ENCODE measurements at regions not wholly inside any gene's neighbourhood (a gene's known extent, or its start where the extent isn't known, plus 50 kb on each side); places are given as distances from the start of the nearest gene placed in this dataset.

DNA sequence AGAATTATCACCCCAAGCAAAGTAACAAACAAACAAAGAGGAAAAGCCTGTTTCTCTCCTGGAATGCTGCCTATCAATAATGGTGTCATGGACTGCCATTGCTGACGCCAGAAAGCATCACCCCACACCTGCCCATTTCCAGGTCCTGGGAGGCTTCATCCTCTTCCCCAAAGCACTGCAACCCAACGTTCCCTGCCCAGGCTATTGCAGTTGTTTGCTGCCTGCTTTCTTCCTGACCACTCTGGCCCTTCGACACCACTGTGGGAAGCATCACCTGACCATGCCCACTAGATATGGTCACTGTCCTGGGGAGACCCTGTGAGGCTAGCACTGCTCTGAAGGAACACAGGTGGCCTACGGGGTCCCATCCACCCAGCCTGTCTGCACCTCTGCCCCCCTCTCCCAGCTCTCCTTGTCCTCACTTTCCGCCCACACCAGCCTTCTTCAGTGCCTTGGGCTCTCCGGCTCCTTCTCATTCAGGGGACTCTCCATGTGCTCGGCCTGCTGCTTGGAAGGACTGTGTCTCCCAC, 439.6 kb downstream of the GLRX3 start:
- H3K4me1 ChIP-seq (ENCODE audit: insufficient read depth, low read length, poor library complexity, severe bottlenecking) = no peaks in the 10 kb centered on the region

DNA sequence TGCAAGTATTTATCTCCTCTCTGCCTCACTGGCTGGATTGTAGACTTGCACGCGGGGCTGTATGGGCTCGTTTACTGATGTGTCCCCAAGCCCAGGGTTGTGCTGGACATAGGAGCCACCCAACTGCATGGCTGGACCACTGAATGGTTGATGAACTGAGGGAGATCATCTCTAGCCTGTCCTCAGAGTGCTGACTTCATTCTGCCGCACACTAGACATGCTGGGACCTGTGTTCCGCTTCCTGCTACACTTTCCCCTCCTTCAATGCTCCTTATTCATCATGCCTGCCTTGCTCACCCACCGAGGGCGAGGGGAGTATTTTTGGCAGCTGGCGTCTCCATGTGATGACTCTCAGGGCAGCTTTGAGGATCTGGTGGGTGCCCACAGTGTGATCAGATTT, 440.2 kb downstream of the GLRX3 start:
- Histone ChIP-seq H3F3A (ENCODE audit: low read depth) (no peaks in the 10 kb centered on the region), H3K4me3 (ENCODE audit: low read length, poor library complexity, severe bottlenecking) (no peak overlapping the region), H4K20me1 (ENCODE audit: insufficient read depth, low read length, poor library complexity, severe bottlenecking) (no peaks in the 10 kb centered on the region), H3K36me3 (ENCODE audit: insufficient read depth, low read length) (no peaks in the 10 kb centered on the region), H3K4me1 (ENCODE audit: insufficient read depth, low read length, poor library complexity, severe bottlenecking) (no peaks in the 10 kb centered on the region), H3K79me2 (ENCODE audit: insufficient read depth, low read length) (no peaks in the 10 kb centered on the region), H2AFZ (ENCODE audit: low read length) (no peak overlapping the region), H3K9ac (ENCODE audit: low read depth, low read length, poor library complexity, severe bottlenecking) (no peak overlapping the region), H3K9me2 (replicated peaks; ENCODE audit: low read depth, low read length) (no peaks in the 10 kb centered on the region), H3K27me3 (ENCODE audit: insufficient read depth, low read length, poor library complexity, severe bottlenecking) (no peaks in the 10 kb centered on the region), H3K4me2 (ENCODE audit: low read depth, low read length, poor library complexity, severe bottlenecking) (no peak overlapping the region), H3K9me3 (ENCODE audit: insufficient read depth, low read depth, low read length) (peaks cover 10% of the 10 kb centered on the region; the same call in 1 of the 2 replicates)
- TF ChIP-seq, protein P1, sequence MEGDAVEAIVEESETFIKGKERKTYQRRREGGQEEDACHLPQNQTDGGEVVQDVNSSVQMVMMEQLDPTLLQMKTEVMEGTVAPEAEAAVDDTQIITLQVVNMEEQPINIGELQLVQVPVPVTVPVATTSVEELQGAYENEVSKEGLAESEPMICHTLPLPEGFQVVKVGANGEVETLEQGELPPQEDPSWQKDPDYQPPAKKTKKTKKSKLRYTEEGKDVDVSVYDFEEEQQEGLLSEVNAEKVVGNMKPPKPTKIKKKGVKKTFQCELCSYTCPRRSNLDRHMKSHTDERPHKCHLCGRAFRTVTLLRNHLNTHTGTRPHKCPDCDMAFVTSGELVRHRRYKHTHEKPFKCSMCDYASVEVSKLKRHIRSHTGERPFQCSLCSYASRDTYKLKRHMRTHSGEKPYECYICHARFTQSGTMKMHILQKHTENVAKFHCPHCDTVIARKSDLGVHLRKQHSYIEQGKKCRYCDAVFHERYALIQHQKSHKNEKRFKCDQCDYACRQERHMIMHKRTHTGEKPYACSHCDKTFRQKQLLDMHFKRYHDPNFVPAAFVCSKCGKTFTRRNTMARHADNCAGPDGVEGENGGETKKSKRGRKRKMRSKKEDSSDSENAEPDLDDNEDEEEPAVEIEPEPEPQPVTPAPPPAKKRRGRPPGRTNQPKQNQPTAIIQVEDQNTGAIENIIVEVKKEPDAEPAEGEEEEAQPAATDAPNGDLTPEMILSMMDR (conservative IDR thresholded peaks at IDR 0.05; ENCODE audit: low read length) = no peak
- TF ChIP-seq EZH2phosphoT487 (IDR thresholded peaks at IDR 0.05; ENCODE audit: borderline replicate concordance) = no peak

More for the DNA sequence above, 439.6 kb downstream of the GLRX3 start:
- H3K4me3 ChIP-seq (ENCODE audit: low read length, poor library complexity, severe bottlenecking) = no peak overlapping the region
- no peaks in the 10 kb centered on the region for H3K9me2 ChIP-seq (replicated peaks; ENCODE audit: low read depth, low read length)
- no peaks in the 10 kb centered on the region for H3K27me3 ChIP-seq (ENCODE audit: insufficient read depth, low read length, poor library complexity, severe bottlenecking)
- no peaks in the 10 kb centered on the region for H4K20me1 ChIP-seq (ENCODE audit: insufficient read depth, low read length, poor library complexity, severe bottlenecking)
- no peak overlapping the region for H3K4me2 ChIP-seq (ENCODE audit: low read depth, low read length, poor library complexity, severe bottlenecking)
- H3K9ac ChIP-seq (ENCODE audit: low read depth, low read length, poor library complexity, severe bottlenecking) = no peak overlapping the region
- peaks cover 5% of the 10 kb centered on the region; the same call in 1 of the 2 replicates for H3K9me3 ChIP-seq (ENCODE audit: insufficient read depth, low read depth, low read length)
- TF ChIP-seq, protein P1 (conservative IDR thresholded peaks at IDR 0.05; ENCODE audit: low read length) = no peak
- TF ChIP-seq EZH2phosphoT487 (IDR thresholded peaks at IDR 0.05; ENCODE audit: borderline replicate concordance) = no peak
- H3K79me2 ChIP-seq (ENCODE audit: insufficient read depth, low read length) = no peaks in the 10 kb centered on the region
- no peaks in the 10 kb centered on the region for H3F3A ChIP-seq (ENCODE audit: low read depth)
- H2AFZ ChIP-seq (ENCODE audit: low read length) = no peak overlapping the region
- no peaks in the 10 kb centered on the region for H3K36me3 ChIP-seq (ENCODE audit: insufficient read depth, low read length)

DNA sequence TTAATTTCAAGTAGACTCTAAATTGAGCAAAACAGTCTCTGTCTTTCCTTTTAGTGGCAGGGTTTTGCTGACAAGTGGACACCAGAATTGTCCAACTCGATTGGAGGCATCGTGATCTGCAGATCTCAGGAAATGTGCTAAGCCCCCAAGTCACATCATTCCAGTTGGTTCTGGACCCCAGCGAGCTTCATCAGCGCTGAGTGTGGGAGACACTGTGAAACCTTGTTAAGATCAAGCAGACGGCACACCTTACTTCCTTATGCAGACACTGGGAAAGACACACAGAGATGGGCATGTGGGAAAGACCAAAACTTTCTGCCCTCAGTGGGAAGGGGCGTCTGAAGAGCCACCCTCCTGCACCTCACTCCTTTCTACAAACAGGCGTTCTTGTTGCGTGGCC, 440.8 kb downstream of the GLRX3 start:
- no peaks in the 10 kb centered on the region for H3K36me3 ChIP-seq (ENCODE audit: insufficient read depth, low read length)
- H3K4me2 ChIP-seq (ENCODE audit: low read depth, low read length, poor library complexity, severe bottlenecking) = no peak overlapping the region
- no peaks in the 10 kb centered on the region for H3K4me1 ChIP-seq (ENCODE audit: insufficient read depth, low read length, poor library complexity, severe bottlenecking)
- TF ChIP-seq, protein P1 (conservative IDR thresholded peaks at IDR 0.05; ENCODE audit: low read length) = no peak
- TF ChIP-seq EZH2phosphoT487 (IDR thresholded peaks at IDR 0.05; ENCODE audit: borderline replicate concordance) = no peak
- no peaks in the 10 kb centered on the region for H3K9me2 ChIP-seq (replicated peaks; ENCODE audit: low read depth, low read length)
- H3K9ac ChIP-seq (ENCODE audit: low read depth, low read length, poor library complexity, severe bottlenecking) = no peak overlapping the region
- H3K79me2 ChIP-seq (ENCODE audit: insufficient read depth, low read length) = no peaks in the 10 kb centered on the region
- peaks cover 10% of the 10 kb centered on the region; the same call in 1 of the 2 replicates for H3K9me3 ChIP-seq (ENCODE audit: insufficient read depth, low read depth, low read length)
- no peak overlapping the region for H2AFZ ChIP-seq (ENCODE audit: low read length)
- no peaks in the 10 kb centered on the region for H3K27me3 ChIP-seq (ENCODE audit: insufficient read depth, low read length, poor library complexity, severe bottlenecking)
- no peak overlapping the region for H3K4me3 ChIP-seq (ENCODE audit: low read length, poor library complexity, severe bottlenecking)
- H4K20me1 ChIP-seq (ENCODE audit: insufficient read depth, low read length, poor library complexity, severe bottlenecking) = no peaks in the 10 kb centered on the region
- no peaks in the 10 kb centered on the region for H3F3A ChIP-seq (ENCODE audit: low read depth)
